HG03097 (cell line): ENCODE measurements at regions not wholly inside any gene's neighbourhood (a gene's known extent, or its start where the extent isn't known, plus 50 kb on each side); places are given as distances from the start of the nearest gene placed in this dataset.
"Not testable (repeated sequence)": the region's sequence is repeated elsewhere in the genome, so short reads cannot be mapped to it uniquely, and the experiment has no call there.

Source experiments
- ATAC-seq: cut with Tn5 transposase; IDR thresholded peaks from one replicate; pipeline ENCODE4 v1.9.1; 2021; ENCODE audit not compliant: unreplicated experiment, low FRiP score

DNA sequence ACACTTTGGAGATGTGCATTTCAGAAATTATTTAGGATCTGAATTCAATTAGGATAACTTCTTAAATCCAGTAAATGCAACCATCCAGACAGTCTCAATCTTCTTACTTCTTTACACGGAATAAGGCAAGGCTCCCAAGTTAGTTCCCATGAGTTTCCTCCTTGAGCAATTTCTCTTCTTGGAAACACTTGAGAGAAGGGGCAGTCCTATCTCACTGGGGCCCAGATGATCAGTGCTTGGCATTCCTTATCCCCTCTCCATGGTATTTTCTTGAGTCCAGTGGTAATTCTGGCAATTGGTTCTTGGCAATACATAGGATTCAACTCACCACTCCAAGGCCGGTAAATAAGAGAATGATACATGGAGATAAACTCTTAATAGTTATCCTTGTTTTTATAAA, 87.1 kb upstream of the PTHLH start:
- ATAC-seq, result no peak

DNA sequence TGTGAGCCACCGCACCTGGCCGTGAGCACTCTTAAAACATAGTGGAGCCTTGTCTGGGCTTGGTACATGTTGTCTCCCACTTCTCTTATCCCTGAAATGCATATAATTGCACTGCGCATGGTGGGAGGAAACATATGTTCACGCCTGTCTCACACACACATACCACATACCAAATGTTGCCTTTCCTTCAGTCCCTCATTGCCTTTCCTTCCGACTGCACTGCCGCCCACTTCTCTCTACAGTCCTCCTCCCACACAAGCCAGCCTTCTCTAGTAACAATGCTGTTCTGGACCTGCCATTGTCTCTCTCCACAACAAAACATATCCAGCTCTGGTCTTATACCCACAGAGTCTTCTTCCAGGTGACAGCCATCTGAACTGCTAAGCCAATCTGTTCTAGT, 88.3 kb upstream of the PTHLH start:
- no peak for ATAC-seq

DNA sequence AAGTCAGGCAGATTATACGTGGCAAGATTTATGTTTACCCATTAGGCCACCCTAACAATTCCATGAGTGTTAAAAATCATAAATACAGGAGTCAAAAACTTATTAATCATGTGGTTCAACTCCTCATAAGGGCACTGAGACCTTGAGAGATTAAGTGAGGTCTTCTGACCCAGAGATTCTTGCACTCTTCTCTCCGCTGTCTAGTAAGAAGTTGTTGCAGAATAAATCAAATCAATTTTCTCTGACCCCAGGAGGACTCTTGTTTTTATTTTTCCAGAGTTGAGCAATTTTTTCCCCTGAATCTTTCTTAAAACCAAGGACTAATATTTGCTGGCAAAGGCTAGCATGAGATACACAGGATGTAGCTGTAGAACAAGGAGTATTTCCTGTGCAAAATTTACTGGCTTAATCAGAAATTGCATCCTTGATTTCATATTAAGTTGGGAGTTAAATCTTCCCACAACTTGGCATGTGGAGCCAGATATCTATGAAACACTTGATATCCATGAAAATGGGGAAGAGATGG, 90.9 kb upstream of the PTHLH start:
- ATAC-seq, result no peak

DNA sequence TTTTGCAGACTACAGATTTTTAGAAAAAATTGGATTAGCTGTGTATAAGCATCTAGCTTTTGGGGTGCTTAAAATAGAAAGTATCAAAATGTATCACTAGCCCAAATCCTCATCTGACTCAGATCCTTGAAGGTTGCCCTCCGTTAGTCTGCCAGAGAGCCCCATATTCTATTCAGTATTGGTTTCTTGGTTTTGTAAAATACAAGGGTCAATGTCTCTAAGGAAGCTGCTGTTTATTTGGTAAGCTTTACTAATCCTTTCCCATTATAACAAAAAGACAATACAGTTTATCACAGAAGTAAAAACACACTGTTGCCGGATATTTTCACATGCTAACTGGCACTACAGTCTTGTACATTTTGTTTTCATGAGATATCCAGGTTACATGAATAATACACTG, 92.8 kb upstream of the PTHLH start:
- ATAC-seq, result no peak

DNA sequence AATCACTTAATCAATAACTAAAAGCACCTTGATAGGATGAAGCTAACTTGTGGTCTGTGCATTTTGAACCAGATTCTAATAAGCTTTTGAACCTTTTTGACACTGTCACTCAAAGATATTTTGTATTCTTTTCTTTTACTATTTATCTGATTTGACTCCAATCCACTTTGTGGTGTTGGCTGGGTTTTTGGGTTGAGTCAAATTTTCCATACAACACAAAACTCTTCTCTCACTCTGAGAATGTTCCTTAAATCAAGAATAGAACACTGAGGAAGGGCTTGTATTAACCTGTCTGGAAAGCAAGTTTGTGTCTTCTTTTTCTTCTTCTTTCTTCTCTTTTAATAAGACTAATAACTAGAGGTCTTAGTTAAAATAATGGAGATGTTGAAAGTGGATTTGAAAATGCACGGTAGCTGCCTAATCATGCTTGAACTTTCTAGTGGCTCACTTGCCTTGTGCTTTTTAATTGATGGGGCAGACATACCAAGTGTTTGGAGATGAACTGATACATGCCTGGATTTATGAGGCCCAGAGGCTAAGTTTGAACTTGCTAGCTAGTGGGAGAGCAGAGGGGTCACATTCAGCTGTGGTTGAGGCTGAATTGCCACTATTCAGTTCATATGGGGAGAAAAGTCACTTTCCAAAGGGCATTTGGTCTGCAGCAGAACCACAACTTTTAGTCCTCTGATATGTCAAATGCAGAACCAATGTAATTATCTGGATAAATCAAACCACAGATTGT, 93.5 kb upstream of the PTHLH start:
- ATAC-seq, result no peak

- ATAC-seq, result no peak
Measured at GRCh38 chr12:28066879-28067278, 94.3 kb upstream of the PTHLH start.

DNA sequence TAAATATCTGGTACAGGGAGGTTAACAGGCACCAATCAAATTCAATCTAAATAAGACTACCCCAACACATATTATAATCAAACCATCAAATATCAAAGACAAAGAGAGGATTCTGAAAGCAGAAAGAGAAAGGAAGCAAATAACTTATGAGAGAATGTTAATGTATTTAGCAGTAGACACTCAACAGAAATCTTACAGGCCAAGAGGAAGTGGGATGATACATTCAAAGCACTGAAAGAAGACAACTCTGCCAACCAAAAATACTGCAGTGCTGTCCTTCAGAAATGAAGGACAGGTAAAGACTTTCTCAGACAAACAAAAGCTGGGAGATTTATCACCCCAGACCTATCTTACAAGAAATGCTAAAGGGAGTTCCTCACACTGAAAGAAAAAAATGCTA, 95.9 kb upstream of the PTHLH start:
- no peak for ATAC-seq

- no peak for ATAC-seq
Measured at GRCh38 chr12:28079539-28079938, 107.0 kb upstream of the PTHLH start.

DNA sequence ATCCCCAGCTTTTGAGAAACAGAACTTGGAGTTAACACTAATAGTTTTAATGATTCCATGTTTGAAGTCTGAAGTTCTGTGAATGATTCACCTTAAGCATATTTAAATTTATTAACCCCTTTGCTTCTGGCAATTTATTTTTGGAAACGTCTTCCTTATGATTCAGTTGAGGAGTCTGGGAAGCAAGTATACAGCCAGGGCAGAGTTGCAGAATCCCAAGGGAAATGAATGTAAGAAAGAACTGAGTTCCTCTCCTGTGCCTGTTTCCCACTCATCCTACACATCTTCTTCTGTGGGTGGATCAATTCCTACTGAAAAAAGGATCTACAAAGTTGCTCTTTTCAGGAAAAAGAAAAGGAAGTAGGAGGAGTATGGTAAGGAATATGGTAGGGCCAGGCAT, 108.2 kb upstream of the CCDC91 start:
- no peak for ATAC-seq

GRCh38 chr12:28083840-28084678, 106.2 kb upstream of the CCDC91 start:
- ATAC-seq, result no peak

GRCh38 chr12:28086521-28087155, 103.6 kb upstream of the CCDC91 start:
- ATAC-seq, result peak; percentile 75

DNA sequence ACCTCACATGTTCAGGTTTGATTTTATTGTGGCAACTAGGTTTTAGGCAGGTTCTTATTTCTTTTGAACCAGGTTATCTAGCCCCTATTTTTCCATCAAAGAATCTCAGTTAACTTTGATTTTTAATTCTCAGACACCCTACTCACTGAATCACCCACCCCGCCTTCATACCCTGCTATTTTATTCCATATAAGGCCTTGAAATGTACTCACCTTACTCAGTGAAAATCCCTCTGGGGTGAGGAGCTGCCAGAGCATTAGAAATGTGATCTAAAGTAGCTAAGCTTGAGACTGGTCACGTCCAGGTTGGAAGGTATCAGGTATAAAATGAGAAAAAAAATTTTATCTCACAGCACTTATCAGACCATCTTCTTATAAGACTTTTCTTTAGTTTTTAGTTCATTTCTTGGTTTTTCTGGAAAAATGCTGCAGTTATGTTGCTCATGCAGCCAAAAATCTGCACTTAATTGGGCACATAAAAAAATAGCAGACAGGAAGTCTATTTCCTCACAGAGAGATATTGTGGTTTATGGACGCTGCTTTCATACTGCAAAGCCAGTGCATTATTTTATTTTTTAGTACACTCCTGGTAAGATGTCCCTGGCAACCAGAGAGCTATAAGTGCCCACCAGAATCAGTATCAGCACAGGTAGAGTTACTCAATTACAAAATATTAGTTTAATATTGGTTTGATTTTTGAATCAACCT, 101.5 kb upstream of the CCDC91 start:
- no peak for ATAC-seq

GRCh38 chr12:28089338-28089737, 100.9 kb upstream of the CCDC91 start:
- ATAC-seq, result no peak

GRCh38 chr12:28090835-28091234, 99.4 kb upstream of the CCDC91 start:
- ATAC-seq, result no peak

- ATAC-seq, result no peak
Measured at GRCh38 chr12:28092396-28092795, 97.9 kb upstream of the CCDC91 start.

DNA sequence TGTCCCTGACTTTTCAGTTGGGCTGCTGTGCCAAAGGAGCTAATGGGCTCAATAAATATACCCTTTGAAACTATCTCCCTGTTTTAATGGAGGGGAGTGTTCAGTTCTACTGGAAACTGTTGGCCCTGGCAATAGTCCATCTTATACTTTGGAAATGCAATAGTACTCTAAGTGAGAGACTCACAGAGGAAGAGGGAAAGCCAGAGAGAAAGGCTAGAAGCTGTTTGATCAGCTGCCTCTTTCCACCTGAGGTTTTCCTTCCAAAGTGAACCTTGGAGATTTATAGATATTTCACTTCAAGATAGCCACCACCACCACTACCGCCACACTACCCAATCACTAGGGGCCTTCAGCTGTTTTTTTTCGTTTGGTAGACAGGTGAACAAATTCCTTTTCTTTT, 93.6 kb upstream of the CCDC91 start:
- ATAC-seq, result no peak

DNA sequence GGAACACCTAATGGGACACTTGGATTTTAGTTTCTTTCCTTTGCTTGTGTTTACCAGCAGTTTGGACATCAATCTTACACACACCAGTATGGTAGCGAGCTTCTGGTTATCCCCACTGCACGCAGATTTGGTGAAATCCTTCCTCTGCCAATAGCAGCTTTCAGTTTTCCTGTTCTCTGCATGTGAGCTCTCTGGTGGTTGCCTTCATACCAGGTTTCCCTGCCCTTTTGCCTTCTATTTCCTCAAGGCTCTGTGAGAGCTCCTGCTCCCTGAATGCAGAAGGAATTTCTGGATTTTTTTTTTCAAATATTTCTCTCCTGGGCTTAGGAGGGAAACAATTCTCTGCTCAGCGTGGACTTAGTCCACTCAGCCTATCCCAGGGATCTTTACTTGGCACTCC, 93.0 kb upstream of the CCDC91 start:
- ATAC-seq, result no peak

DNA sequence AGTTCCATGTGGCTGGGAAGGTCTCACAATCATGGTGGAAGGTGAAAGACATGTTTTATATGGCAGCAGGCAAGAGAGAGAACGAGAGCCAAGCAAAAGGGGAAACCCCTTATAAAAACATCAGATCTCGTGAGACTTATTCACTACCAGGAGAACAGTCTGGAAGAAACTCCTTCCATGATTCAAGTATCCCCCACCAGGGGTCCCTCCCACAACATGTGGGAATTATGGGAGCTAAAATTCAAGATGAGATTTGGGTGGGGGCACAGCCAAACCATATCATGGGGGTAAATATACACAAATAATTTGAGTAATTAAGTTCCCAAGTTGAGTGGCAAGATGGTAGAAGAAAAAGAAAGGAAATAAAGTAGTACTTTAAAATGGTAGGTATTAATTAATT, 91.0 kb upstream of the CCDC91 start:
- ATAC-seq, result not testable (repeated sequence)

DNA sequence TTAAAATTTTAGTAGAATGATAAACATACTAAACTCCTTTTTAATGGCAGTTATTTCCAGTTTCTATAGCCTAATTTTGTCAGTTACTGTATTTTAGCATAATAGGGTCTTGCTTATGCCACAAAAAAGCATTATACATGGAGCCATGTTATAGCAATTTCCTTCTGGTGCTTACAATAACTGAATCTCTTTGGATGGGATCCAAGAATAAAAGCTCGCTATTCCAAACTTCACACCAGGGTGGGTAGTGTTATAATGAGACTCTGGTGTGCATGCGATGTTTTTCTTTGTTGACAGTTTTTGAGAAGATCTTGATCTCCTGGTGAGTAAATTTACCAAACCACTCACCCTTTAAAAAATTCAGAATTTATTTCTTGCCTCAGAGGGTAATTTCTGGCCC, 90.4 kb upstream of the CCDC91 start:
- ATAC-seq, result no peak

DNA sequence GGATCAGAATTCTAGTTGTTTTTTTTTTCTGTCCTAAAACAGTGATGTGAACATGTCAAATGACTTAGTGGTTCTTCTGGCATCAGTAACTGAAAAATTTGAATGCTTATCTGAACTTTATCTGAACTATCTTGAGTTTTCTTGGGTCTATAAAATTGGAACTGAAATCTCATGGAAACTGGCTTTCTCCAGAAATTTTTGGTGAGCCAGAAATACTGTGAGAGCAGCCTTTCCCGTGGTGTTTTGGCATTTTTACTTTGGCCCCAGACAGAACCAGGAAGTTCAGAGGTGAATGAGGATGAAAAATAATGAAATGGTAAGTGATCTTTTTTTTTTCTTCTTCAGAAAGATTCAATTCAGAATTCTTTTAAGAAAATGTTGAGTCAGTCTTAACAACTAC, 89.5 kb upstream of the CCDC91 start:
- ATAC-seq, result no peak

DNA sequence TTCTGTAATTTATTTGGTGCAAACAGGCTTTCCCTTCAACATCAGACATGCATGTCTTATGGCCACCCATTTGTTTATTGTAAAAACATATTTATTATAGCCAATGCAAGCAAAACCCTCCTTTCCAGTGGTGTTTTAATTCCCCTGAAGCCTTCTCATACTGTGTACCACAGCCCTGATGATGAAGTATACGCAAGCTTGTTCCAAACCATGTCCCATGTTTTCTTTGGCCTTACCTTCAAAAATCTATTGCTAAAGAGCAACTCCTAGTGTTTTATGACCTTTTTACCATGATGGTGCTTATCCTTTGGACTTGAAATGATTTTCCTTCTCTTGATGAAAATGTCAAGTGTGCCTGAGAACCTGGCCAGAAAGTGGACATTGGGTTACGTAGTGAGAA, 85.9 kb upstream of the CCDC91 start:
- no peak for ATAC-seq
